Naive thymus-derived CD8-positive, alpha-beta T cell (primary cell): ENCODE measurements at regions not wholly inside any gene's neighbourhood (a gene's known extent, or its start where the extent isn't known, plus 50 kb on each side); places are given as distances from the start of the nearest gene placed in this dataset.

Experiments used
- ATAC-seq, 2 donors: fragments of 150-1000 bp; cut with Tn5 transposase in 1 of 2; sonication (Bioruptor Pico), chemical (Tn5 transposase) in 1 of 2; 1 replicate in 1 of 2; 2 replicates in 1 of 2; pipeline ENCODE4 v1.10.0; 2021; ENCODE audit warnings: mild to moderate bottlenecking in 2 of 2, moderate library complexity in 2 of 2
- POLR2A ChIA-PET: fragments of 350-600 bp; sonication (Branson Sonifier 250); formaldehyde crosslinking; loops from one replicate; lab custom pipeline; 2021; ENCODE audit warnings: antibody characterized with exemption; lab: Charles Lee
- DNase-seq, 10 donors: peaks; one replicate each; pipeline versions ENCODE4 v3.0.0 to v3.0.0-alpha.2; 2020 to 2022
- H3K27ac Mint-ChIP-seq, 10 donors: one replicate each; pipeline ENCODE4 v1.8.0; 2020 to 2022; ENCODE audit warnings: mild to moderate bottlenecking in 10 of 10, mixed read lengths in 10 of 10, moderate library complexity in 4 of 10, inconsistent platforms in 1 of 10
- H3K27me3 Mint-ChIP-seq, 5 donors: one replicate each; pipeline ENCODE4 v1.8.0; 2021 to 2022; ENCODE audit warnings: mixed read lengths in 5 of 5
- H3K36me3 Mint-ChIP-seq, 3 donors: one replicate each; pipeline ENCODE4 v1.8.0; 2020 to 2022; ENCODE audit warnings: mixed read lengths in 3 of 3, mild to moderate bottlenecking in 2 of 3, inconsistent platforms in 1 of 3
- H3K4me1 Mint-ChIP-seq, 4 donors: one replicate each; pipeline ENCODE4 v1.8.0; 2021 to 2022; ENCODE audit warnings: mixed read lengths in 4 of 4
- H3K4me3 Mint-ChIP-seq, 10 donors: one replicate each; pipeline ENCODE4 v1.8.0; 2020 to 2022; ENCODE audit warnings: mild to moderate bottlenecking in 10 of 10, mixed read lengths in 10 of 10, moderate library complexity in 6 of 10, inconsistent platforms in 1 of 10
- H3K9me3 Mint-ChIP-seq, 9 donors: one replicate each; pipeline ENCODE4 v1.8.0; 2020 to 2022; ENCODE audit warnings: mixed read lengths in 9 of 9, mild to moderate bottlenecking in 3 of 9, inconsistent platforms in 1 of 9, moderate library complexity in 1 of 9

GRCh38 chr22:34064696-34065095, 144.4 kb upstream of the LARGE1 start:
- no peak for ATAC-seq
- no peak overlapping the region for H3K27ac Mint-ChIP-seq

DNA sequence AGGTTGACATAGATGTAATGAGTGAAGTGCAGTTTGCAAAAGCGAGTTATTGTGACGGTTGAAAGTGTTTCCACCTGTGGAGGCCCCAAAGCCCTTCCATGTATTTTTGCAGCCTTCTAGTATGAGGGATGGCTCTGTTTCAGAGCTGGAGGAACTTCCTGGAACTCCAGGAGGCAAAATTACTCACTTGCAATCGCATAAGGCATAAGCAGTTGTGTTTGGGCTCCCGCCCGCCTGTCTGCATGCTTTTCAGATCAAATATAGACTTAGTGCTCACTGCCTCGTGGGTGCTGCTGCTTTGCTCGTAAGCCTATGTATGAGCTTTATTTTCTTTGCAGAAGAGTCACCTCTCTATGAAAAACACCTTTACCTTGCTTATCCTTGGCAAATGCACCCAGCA, 146.8 kb upstream of the LARGE1 start:
- Mint-ChIP-seq H3K9me3 (peaks cover 0 to 11% (median 0%) of the 10 kb centered on the region in 9 donors), H3K27ac (no peak overlapping the region), H3K4me3 (no peak overlapping the region), H3K27me3 (peaks cover 3 to 27% (median 3%) of the 10 kb centered on the region in 5 donors), H3K36me3 (no peaks in the 10 kb centered on the region), H3K4me1 (peaks cover 0 to 2% (median 0%) of the 10 kb centered on the region in 4 donors)
- DNase-seq (no peak), ATAC-seq (no peak)
- POLR2A ChIA-PET: no interaction called here

More at GRCh38 chr22:34064696-34065095, 144.4 kb upstream of the LARGE1 start:
- peaks cover 0 to 10% (median under 1%) of the 10 kb centered on the region in 9 donors for H3K9me3 Mint-ChIP-seq
- DNase-seq: no peak
- H3K4me3 Mint-ChIP-seq: no peak overlapping the region
- peaks cover 0 to 2% (median 0%) of the 10 kb centered on the region in 4 donors for H3K4me1 Mint-ChIP-seq
- H3K27me3 Mint-ChIP-seq: peaks cover 0 to 18% (median 3%) of the 10 kb centered on the region in 5 donors
- POLR2A ChIA-PET: no interaction called here
- H3K36me3 Mint-ChIP-seq: no peaks in the 10 kb centered on the region

- Mint-ChIP-seq H3K36me3 (no peaks in the 10 kb centered on the region), H3K9me3 (peaks cover 0 to 11% (median 0%) of the 10 kb centered on the region in 9 donors), H3K4me1 (peaks cover 0 to 2% (median 0%) of the 10 kb centered on the region in 4 donors), H3K4me3 (no peak overlapping the region), H3K27ac (no peak overlapping the region), H3K27me3 (peaks cover 3 to 27% (median 3%) of the 10 kb centered on the region in 5 donors)
- POLR2A ChIA-PET: no interaction called here
- ATAC-seq (no peak), DNase-seq (no peak)
These were observed 147.7 kb upstream of the LARGE1 start for GRCh38 chr22:34068001-34068400.

DNA sequence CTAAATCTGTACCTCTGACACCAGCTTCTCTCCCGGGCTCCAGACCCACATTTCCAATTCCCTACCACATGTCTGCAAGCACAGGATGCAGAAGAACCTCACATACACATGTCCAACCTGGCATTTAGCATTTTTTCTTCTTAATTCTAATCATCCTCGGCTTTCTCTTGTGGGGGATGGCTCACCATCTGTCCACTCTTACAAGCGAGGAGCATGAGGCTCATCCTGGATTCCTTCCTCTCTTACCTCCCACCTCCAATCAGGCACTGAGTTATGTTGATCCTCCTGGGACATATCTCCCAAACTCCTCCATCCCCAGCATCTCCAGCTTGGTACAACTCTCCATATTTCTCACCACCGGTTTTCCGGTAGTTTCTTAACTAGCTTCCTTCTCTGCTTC, 149.8 kb upstream of the LARGE1 start:
- Mint-ChIP-seq H3K36me3 (no peaks in the 10 kb centered on the region), H3K27me3 (peaks cover 0 to 24% (median 3%) of the 10 kb centered on the region in 5 donors)

DNA sequence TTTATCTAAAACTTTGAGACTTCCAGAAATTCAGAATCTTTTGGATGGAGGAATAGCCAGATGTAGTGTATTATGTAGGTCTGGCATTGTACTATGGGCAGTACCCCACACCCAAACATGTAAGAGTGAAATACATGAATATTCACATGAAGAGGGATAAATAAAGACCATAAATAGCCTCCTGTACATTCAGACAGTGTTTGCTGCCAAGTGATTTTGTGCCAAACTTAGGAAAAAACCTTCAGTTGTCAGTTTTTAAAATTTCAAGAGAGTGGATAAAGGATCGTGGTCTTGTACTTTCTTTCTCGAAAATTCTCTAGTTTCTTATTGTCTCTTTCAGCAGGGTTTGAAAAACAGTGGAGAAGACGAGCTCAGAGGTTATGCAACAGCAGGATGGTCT, 150.3 kb upstream of the LARGE1 start:
- Mint-ChIP-seq H3K27me3 (peaks cover 0 to 23% (median 3%) of the 10 kb centered on the region in 5 donors), H3K9me3 (peaks cover 0 to 11% (median 0%) of the 10 kb centered on the region in 9 donors), H3K4me1 (no peaks in the 10 kb centered on the region), H3K4me3 (no peak overlapping the region), H3K27ac (no peak overlapping the region), H3K36me3 (no peaks in the 10 kb centered on the region)
- POLR2A ChIA-PET: no interaction called here
- ATAC-seq: no peak
- no peak for DNase-seq

More for the DNA sequence above, 149.8 kb upstream of the LARGE1 start:
- no peak for ATAC-seq
- Mint-ChIP-seq H3K27ac (no peak overlapping the region), H3K4me3 (no peak overlapping the region), H3K9me3 (peaks cover 0 to 11% (median 0%) of the 10 kb centered on the region in 9 donors), H3K4me1 (no peaks in the 10 kb centered on the region)
- DNase-seq: no peak
- POLR2A ChIA-PET: no interaction called here

DNA sequence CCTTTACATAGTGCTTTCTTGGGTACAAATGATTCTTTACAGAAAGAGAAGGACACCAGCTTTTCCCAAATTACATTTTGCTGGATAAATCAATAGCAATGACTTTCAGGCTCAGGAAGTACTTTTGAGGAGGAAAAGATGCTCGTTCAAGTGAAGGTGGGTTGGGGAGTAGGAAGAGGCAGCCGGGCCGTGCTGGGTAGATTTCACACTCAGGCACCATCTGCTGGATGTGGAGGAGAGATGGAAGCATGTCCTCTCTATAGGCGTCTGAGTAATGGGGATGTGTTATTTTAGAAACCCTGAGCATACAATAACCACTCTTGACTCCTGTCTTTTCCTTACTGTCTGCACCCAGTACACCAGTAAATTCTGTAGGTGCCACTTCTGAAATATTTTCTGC, 152.3 kb upstream of the LARGE1 start:
- H3K27ac Mint-ChIP-seq: no peak overlapping the region
- H3K27me3 Mint-ChIP-seq: peaks cover 0 to 18% (median 3%) of the 10 kb centered on the region in 5 donors
- POLR2A ChIA-PET: interaction anchor here (0.6 kb wide), 1 partner anchor 375 kb away, joined by 4 read pairs; no protein-coding TSS in a partner anchor
- H3K4me3 Mint-ChIP-seq: no peak overlapping the region
- no peak for ATAC-seq
- no peaks in the 10 kb centered on the region for H3K4me1 Mint-ChIP-seq
- no peaks in the 10 kb centered on the region for H3K36me3 Mint-ChIP-seq
- no peak for DNase-seq
- peaks cover 0 to 11% (median 0%) of the 10 kb centered on the region in 9 donors for H3K9me3 Mint-ChIP-seq

DNA sequence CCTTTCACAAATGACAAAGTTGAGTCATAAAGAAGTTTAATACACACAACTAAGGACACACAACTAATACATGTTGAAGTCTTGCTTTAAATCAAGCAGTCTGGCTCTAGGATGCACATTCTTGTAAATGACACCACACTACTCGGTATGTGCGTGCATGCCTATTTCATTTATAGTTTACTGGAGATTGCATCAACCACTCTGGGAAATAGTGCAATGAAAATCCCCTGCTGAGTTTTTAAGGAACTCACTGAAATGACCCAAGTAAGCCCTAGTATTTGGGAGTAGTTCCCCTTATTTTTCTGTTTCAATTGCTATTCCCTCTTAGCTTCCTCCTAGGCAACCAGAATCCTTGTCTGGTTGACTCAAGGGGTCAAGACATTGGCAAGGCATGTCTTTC, 160.2 kb upstream of the LARGE1 start:
- H3K27ac Mint-ChIP-seq: no peak overlapping the region
- no peak overlapping the region for H3K4me3 Mint-ChIP-seq
- peaks cover 0 to 15% (median 3%) of the 10 kb centered on the region in 9 donors for H3K9me3 Mint-ChIP-seq
- POLR2A ChIA-PET: no interaction called here
- no peaks in the 10 kb centered on the region for H3K27me3 Mint-ChIP-seq
- no peak for ATAC-seq
- DNase-seq: no peak
- H3K36me3 Mint-ChIP-seq: no peaks in the 10 kb centered on the region
- H3K4me1 Mint-ChIP-seq: no peaks in the 10 kb centered on the region

DNA sequence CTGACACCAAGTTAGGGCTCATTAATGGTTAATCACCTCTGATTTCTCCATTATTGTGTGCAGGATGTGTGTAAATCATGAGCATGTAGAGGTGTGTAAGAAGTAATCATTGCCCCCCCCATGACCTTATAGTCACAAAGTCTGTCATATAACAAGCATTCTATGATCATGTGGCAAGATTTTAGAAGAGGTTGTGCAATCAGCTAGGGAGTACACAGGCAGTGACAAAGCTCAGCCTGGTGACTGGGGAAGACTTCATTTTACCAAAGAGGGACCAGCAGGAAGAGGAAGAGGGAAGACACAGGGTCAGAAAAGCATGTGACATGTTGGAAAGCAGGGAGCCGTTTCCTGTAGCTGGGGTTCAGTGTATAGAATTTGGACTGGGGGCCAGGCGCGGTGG, 176.5 kb upstream of the LARGE1 start:
- Mint-ChIP-seq H3K27ac (no peak overlapping the region), H3K4me3 (no peak overlapping the region), H3K9me3 (peaks cover 0 to 46% (median 13%) of the 10 kb centered on the region in 9 donors), H3K36me3 (peaks cover 0 to 11% (median 0%) of the 10 kb centered on the region in 3 donors), H3K4me1 (no peaks in the 10 kb centered on the region), H3K27me3 (peaks cover 3 to 22% (median 7%) of the 10 kb centered on the region in 5 donors)
- POLR2A ChIA-PET: no interaction called here
- DNase-seq: no peak
- ATAC-seq: no peak

GRCh38 chr22:34099278-34099677, 179.0 kb upstream of the LARGE1 start:
- POLR2A ChIA-PET: no interaction called here
- DNase-seq: no peak
- H3K4me1 Mint-ChIP-seq: no peaks in the 10 kb centered on the region
- peaks cover 0 to 47% (median 12%) of the 10 kb centered on the region in 9 donors for H3K9me3 Mint-ChIP-seq
- no peak for ATAC-seq
- H3K4me3 Mint-ChIP-seq: no peak overlapping the region
- peaks cover 0 to 19% (median 4%) of the 10 kb centered on the region in 5 donors for H3K27me3 Mint-ChIP-seq
- H3K27ac Mint-ChIP-seq: no peak overlapping the region
- H3K36me3 Mint-ChIP-seq: peaks cover 0 to 11% (median 0%) of the 10 kb centered on the region in 3 donors

- Mint-ChIP-seq H3K27ac (no peak overlapping the region), H3K4me1 (peaks cover 0 to 3% (median 0%) of the 10 kb centered on the region in 4 donors), H3K4me3 (no peak overlapping the region), H3K9me3 (peaks cover 0 to 22% (median 10%) of the 10 kb centered on the region in 9 donors), H3K27me3 (peaks cover 5 to 26% (median 10%) of the 10 kb centered on the region in 5 donors), H3K36me3 (peaks cover 0 to 5% (median 0%) of the 10 kb centered on the region in 3 donors)
- DNase-seq (no peak), ATAC-seq (no peak)
- POLR2A ChIA-PET: no interaction called here
These were observed 182.4 kb upstream of the LARGE1 start for GRCh38 chr22:34102633-34103032.

- POLR2A ChIA-PET: no interaction called here
- Mint-ChIP-seq H3K4me1 (peaks cover 0 to 3% (median 0%) of the 10 kb centered on the region in 4 donors), H3K27me3 (peaks cover 5 to 29% (median 8%) of the 10 kb centered on the region in 5 donors), H3K4me3 (no peak overlapping the region), H3K36me3 (no peaks in the 10 kb centered on the region), H3K9me3 (peaks cover 0 to 9% (median 0%) of the 10 kb centered on the region in 9 donors), H3K27ac (no peak overlapping the region)
- ATAC-seq (no peak), DNase-seq (peak in 1 of 10 donors; percentile 2)
These were observed 185.3 kb upstream of the LARGE1 start for GRCh38 chr22:34105461-34106062.

DNA sequence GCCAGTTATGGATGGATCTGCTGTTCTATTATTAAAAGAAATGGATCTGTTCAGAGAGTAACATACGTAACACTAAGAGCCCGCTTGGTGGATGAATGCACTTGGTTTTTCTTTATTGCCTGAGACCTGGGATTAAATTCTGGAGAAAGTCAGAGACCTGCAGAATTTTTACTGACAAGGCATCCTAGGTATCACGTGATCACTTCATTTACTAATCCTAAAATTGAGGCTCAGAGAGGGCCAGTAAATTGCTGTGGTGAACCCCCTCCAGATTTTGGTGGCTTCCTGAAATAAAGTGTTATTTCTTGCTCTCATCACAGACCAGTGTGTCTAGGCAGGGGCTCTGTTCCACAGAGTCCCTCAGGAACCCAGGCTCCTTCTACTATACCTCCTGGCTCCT, 187.9 kb upstream of the LARGE1 start:
- ATAC-seq (no peak), DNase-seq (no peak)
- Mint-ChIP-seq H3K36me3 (no peaks in the 10 kb centered on the region), H3K4me3 (no peak overlapping the region), H3K9me3 (peaks cover 0 to 6% (median 0%) of the 10 kb centered on the region in 9 donors), H3K27me3 (peaks cover 3 to 29% (median 8%) of the 10 kb centered on the region in 5 donors), H3K27ac (no peak overlapping the region), H3K4me1 (peaks cover 0 to 3% (median 0%) of the 10 kb centered on the region in 4 donors)
- POLR2A ChIA-PET: no interaction called here

- Mint-ChIP-seq H3K27me3 (peaks cover 0 to 16% (median 5%) of the 10 kb centered on the region in 5 donors), H3K9me3 (peaks cover 0 to 6% (median 0%) of the 10 kb centered on the region in 9 donors), H3K4me3 (no peak overlapping the region), H3K36me3 (no peaks in the 10 kb centered on the region), H3K27ac (no peak overlapping the region), H3K4me1 (no peaks in the 10 kb centered on the region)
- DNase-seq (peak in 3 of 10 donors; percentile 4 to 18 (median 7)), ATAC-seq (no peak)
- POLR2A ChIA-PET: no interaction called here
These were observed 191.0 kb upstream of the LARGE1 start for GRCh38 chr22:34111210-34111824.
